Fibroblast of gingiva (primary cell): ENCODE measurements at regions not wholly inside any gene's neighbourhood (a gene's known extent, or its start where the extent isn't known, plus 50 kb on each side); places are given as distances from the start of the nearest gene placed in this dataset.

Experiments used
- DNase-seq: peaks from one replicate; pipeline ENCODE4 v3.0.0-alpha.2; 2011; ENCODE audit warnings: low read depth

DNA sequence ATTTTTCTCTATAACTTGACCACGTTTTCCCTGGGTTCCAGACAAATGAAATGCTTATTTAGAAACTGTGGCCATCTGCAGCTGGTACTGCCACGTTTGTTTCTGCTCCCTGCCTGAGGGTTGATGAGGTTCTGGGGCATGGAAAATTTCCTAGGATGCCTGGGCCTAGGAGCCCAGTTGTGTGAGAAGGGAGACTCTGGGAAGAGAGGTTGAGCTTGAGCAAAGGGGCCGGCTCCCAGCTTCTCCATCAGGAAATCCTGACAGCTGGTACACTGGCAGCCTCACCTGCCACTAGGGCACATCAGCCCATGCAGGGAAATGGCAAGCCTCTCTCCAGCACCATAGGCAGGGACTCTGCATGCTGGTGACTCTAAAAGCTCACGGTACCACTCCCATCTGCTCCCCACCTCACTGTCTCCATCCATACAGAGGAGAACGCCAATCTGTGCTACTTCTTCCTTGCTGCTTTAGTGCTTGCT lies 165.4 kb upstream of the PPP2R3A start:
- no peak for DNase-seq

DNA sequence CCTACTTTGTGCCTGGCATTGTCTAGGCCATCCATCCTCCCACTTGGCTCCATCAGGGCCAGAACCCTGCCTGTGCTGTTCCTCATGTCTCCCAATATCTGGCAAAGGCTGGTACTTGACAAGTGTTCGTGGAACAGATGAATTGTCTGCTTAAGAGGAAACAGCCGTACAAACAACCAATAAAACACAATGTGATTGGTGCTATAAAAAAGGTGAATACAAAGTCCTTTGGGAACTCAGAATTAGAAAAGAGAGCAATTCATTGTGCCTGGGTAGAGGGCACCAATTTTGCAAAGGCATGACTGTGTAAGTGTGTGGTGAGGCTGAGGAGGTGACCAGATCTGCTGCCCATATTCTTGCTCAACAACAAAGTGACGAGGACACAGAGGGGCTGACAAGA lies 164.5 kb upstream of the PPP2R3A start:
- no peak for DNase-seq

- DNase-seq: no peak
Observed at GRCh38 chr3:135802171-135802570, 163.4 kb upstream of the PPP2R3A start.

GRCh38 chr3:135803028-135803692 lies 162.4 kb upstream of the PPP2R3A start:
- no peak for DNase-seq

DNA sequence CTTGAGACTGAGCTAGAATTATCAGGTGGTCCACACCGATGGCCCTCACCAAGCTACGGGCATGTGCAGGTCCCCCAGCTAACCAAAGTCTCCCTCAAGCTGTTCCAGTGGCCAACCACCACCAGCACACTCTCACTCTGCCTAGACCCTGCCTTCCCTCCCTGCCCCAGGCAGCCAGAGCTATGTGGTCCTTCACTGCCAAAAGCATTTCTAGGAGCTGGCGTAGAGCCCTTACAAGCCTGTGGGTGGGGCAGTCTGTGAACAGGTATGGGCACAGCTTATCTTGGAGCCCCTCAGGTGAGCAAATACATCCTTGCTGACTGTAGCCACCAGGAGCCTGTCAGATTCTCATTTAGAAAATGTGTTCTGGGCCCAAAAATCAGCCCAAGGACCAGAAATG lies 159.8 kb upstream of the PPP2R3A start:
- DNase-seq: no peak

GRCh38 chr3:135806317-135806716 lies 159.2 kb upstream of the PPP2R3A start:
- no peak for DNase-seq

- no peak for DNase-seq
Observed at GRCh38 chr3:135807879-135808278, 157.6 kb upstream of the PPP2R3A start.

DNA sequence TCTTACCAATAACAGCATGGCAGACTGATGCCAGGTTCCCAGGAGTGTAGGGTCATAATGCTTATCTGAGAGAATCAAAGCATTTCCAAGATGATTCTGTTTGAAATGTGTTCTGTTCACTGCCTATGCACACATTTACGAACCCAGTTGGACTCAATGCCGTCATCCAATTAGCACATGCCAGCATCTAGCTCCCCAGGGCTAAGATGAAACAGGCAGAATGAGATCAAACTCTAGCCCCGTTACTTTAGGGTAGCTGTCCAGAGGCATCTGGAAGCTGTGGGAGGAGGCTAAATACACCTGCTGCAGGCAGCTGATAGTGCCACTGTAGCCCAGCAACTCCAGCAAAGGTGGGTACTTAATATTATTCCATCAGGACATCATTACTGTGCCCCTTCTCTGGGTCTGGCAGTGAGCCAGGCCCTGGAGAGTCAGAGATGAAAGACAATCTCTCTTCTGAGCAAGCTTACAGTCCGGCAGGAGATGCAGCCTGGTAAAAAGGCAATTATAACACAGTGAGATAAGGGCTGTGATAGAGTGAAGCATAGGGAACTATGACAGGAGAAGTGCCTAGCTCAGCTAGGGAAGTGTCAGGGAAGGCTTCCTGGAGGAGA lies 156.4 kb upstream of the PPP2R3A start:
- DNase-seq: no peak

- DNase-seq: no peak
Observed at GRCh38 chr3:135811651-135812050, 153.9 kb upstream of the PPP2R3A start.

- DNase-seq: no peak
Observed at GRCh38 chr3:135812057-135812456, 153.5 kb upstream of the PPP2R3A start.

DNA sequence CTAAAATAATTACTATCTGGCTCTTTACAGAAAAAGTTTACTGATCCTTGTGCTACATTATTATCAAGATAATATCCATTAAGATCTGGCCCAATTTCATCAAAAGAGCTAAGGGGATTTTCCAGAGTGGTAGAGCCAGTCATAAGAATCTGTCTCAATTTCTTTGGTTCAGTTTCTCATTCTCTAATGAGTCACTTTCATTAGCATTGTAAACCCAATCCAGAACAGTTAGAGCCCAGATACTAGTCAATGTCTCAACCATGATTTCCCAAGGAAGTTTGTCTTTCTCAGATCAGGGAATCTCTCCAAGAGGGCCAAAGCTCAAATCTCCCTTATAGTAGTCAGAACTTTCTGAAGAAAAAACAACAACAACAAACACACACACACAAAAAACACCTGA lies 131.1 kb upstream of the PPP2R3A start:
- no peak for DNase-seq

GRCh38 chr3:135837977-135838631 lies 127.4 kb upstream of the PPP2R3A start:
- DNase-seq: no peak

DNA sequence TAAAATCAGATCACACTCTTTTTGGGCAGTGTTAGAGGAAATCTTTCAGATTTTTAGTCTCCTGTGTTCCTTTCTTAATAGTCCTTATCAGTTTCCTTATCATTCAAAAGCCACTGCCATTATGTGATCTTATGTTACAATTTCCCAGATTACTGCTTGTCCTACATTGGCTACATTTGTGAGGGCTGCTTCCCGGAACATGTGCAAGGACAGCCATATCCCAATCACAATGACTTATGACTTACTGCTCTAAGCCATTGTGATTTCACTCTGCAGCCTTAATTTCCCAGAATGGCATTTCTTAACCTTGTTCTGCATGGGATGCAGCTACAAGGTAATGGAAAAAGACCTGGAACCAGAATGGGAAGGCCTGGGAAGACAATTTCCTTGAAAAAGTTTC lies 125.1 kb upstream of the PPP2R3A start:
- no peak for DNase-seq

DNA sequence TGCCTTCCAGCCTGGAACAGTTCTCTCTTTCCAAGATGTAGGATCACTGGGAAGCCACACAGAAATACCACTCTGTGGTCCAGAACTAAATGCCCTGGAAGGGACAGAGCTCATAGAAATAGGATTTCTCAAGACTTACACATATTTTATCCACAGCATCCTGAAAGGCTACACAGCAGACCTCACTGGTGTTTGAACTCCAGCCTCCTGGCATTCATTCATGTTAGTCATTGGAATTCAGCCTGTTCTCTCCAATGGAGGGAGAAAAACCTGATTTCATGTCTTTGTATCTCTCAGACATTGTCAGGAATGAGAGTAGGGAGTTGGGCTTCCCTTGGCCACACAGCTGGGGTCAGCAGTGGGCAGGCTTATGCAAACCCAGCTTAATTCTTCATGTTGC lies 121.1 kb upstream of the PPP2R3A start:
- DNase-seq: no peak

- DNase-seq: no peak
Observed at GRCh38 chr3:135848051-135848450, 117.5 kb upstream of the PPP2R3A start.

- no peak for DNase-seq
Observed at GRCh38 chr3:135849827-135850226, 115.7 kb upstream of the PPP2R3A start.

DNA sequence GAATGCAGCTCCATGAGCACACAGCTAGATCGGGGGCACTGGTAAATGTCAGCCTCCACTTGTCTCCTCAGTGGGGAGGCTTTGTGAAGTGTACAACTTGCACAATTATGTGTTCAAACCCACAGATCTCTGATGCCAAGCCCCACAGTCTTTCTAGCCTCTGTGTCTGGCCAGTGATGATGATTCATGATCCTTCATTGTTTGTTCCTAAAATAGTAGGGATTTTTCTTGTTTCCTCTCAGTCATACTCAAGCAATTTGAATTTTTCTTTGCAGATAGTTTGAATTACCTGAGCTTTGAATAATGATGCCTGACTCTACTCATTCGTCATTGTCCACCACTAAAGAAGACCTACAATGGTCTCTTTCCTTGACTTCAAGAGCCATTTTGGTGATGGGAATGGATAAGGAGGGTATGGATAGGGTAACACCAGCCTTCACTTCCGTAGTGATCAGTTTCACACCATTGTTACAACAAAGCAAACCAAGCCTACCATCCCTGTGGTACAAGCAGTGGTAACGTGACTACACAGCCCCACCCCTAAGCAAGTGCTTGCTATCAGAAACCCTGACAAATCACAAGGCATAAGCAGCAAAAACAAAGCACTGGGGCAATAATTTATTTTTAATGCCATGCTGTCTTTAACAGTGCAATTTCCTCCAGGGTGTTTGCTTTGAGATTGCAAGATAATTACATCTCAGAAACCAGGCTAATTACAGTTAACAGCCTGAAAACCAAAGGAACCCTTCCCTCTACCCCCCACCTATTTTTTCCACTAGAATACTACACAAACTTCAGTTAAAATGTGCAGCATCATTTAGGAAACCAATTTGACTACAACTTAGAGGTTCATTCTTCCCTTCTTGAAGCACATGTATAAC lies 114.1 kb upstream of the PPP2R3A start:
- no peak for DNase-seq

GRCh38 chr3:135853981-135854380 lies 111.5 kb upstream of the PPP2R3A start:
- no peak for DNase-seq

- DNase-seq: no peak
Observed at GRCh38 chr3:135860761-135861160, 104.8 kb upstream of the PPP2R3A start.

DNA sequence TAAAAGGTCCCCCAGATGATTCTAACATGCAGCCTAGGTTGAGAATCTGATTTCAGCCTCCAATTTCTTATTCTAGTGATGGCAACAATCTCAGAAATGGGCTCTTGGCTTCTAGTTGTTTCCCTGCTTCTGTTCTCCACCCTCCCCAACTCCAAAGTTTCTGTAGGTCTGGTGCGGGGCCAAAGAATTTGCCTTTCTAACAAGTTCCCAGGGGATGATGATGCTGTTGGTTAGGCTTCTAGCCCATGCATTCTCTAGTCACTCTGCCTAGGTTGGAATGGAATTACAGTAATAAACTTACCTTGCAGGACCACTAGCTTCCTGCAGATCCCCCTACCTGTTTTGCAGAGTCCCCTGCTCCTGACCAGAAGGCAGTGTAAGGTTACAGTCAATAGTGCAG lies 103.2 kb upstream of the PPP2R3A start:
- DNase-seq: no peak

GRCh38 chr3:135864060-135864459 lies 101.5 kb upstream of the PPP2R3A start:
- no peak for DNase-seq

GRCh38 chr3:135865085-135865484 lies 100.4 kb upstream of the PPP2R3A start:
- peak; percentile 4 for DNase-seq
